ENCODE measurements at regions not wholly inside any gene's neighbourhood (a gene's known extent, or its start where the extent isn't known, plus 50 kb on each side); places are given as distances from the start of the nearest gene placed in this dataset.

GRCh38 chr12:63313139-63313538 lies 162.1 kb upstream of the AVPR1A start:
- H3K4me3 ChIP-seq (ENCODE audit: low read length): no peak overlapping the region
- no peak for TF ChIP-seq CTCF (conservative IDR thresholded peaks at IDR 0.05; ENCODE audit: low read depth, low read length)
- no peak for DNase-seq (ENCODE audit: low read depth)

- no peak for DNase-seq (ENCODE audit: low read depth)
- H3K4me3 ChIP-seq (ENCODE audit: low read length): no peak overlapping the region
- no peak for TF ChIP-seq CTCF (conservative IDR thresholded peaks at IDR 0.05; ENCODE audit: low read depth, low read length)
These were observed 157.7 kb upstream of the AVPR1A start for GRCh38 chr12:63308671-63309070.

DNA sequence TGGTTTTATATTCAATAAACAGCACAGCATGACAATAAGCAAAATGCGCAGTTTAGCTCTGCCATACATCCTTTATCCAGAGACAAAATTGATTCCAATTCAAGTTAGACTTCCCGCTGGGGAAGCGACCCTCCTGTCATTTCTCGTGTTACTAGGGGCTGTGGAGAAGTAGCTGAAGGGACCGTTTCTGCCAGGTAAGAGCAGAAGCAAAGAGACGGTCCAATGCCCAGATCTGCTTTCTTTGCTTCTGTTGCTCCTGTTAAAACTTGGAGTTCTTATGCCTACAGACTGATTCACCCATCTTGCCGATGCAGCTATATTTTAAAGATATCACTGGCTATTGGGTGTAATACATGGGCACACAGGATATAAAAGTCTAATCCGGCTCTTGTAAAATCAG lies 156.8 kb upstream of the AVPR1A start:
- H3K4me3 ChIP-seq (ENCODE audit: low read length): no peak overlapping the region
- DNase-seq (ENCODE audit: low read depth): no peak
- TF ChIP-seq CTCF (conservative IDR thresholded peaks at IDR 0.05; ENCODE audit: low read depth, low read length): no peak

DNA sequence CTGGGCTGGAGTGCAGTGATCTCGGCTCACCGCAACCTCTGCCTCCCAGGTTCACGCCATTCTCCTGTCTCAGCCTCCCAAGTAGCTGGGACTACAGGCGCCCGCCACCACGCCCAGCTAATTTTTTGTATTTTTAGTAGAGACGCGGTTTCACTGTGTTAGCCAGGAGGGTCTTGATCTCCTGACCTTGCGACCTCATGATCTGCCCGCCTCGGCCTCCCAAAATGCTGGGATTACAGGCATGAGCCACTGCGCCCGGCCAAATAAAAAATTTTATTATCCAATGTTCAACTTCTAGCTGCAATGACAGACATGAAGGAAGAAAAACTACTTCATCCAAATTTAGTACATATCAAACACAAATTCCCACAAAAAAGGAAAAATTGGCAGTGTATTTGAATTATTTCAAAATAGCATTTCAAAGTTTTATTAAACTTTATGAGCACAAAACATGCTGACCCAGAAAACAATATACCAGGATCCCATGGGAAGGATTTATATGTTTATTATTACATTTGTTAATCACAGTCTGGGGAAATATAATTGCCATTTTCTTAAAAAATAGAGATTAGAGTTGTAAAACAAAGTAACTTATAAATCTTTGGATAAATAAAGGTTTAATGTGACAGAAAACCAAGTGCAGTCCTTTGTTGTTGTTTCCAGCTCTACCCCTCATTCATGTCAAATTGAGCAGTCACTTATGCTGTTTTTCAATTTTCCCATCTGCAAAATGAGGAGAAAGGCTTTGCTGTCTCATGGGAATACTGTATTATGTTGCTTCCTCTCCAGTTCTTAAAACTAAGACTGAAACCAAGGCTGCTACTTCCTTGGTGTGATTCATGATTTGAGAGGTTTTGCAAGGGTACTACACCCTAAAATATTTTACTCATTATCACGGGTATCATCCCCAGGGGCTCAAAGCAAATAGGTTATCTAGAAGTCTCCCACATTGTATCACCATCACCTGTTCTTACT lies 155.2 kb upstream of the AVPR1A start:
- no peak for TF ChIP-seq CTCF (conservative IDR thresholded peaks at IDR 0.05; ENCODE audit: low read depth, low read length)
- no peak for DNase-seq (ENCODE audit: low read depth)

GRCh38 chr12:63304887-63305316 lies 153.9 kb upstream of the AVPR1A start:
- no peak for DNase-seq (ENCODE audit: low read depth)
- TF ChIP-seq CTCF (conservative IDR thresholded peaks at IDR 0.05; ENCODE audit: low read depth, low read length): no peak

More for the DNA sequence above, 155.2 kb upstream of the AVPR1A start:
- no peak overlapping the region for H3K4me3 ChIP-seq (ENCODE audit: low read length)

GRCh38 chr12:63302941-63303536 lies 152.0 kb upstream of the AVPR1A start:
- H3K4me3 ChIP-seq (ENCODE audit: low read length): no peak overlapping the region
- DNase-seq (ENCODE audit: low read depth): no peak
- no peak for TF ChIP-seq CTCF (conservative IDR thresholded peaks at IDR 0.05; ENCODE audit: low read depth, low read length)

More at GRCh38 chr12:63304887-63305316, 153.9 kb upstream of the AVPR1A start:
- H3K4me3 ChIP-seq (ENCODE audit: low read length): no peak overlapping the region

All from retinal pigment epithelial cell (primary cell).